ENCODE measurements at regions not wholly inside any gene's neighbourhood (a gene's known extent, or its start where the extent isn't known, plus 50 kb on each side); places are given as distances from the start of the nearest gene placed in this dataset.

GRCh38 chr7:121633186-121633585 lies 237.1 kb upstream of the FAM3C start:
- no peaks in the 10 kb centered on the region for H3K27me3 ChIP-seq (ENCODE audit: control insufficient read depth, insufficient read depth, low read length)
- CTCF ChIA-PET, result no interaction called here
- no peak overlapping the region for H3K27ac ChIP-seq (ENCODE audit: low read length)
- H3K4me3 ChIP-seq (ENCODE audit: low read depth in 2 of 2, low read length in 2 of 2), result no peak overlapping the region
- TF ChIP-seq REST (IDR thresholded peaks at IDR 0.05; ENCODE audit: insufficient read depth in 1 of 2, low read depth in 2 of 2, low read length in 1 of 2) (no peak), POLR2AphosphoS5 (IDR thresholded peaks at IDR 0.05; ENCODE audit: low read depth, low read length) (no peak), TCF7L2 (IDR thresholded peaks at IDR 0.05; ENCODE audit: low read depth, low read length) (no peak), CTCF (IDR thresholded peaks at IDR 0.05) (no peak), SIN3A (IDR thresholded peaks at IDR 0.05; ENCODE audit: borderline replicate concordance, insufficient read depth, low read depth, low read length) (no peak)
- POLR2A ChIA-PET, result interaction anchor here (0.6 kb wide), 1 partner anchor 319 kb away, joined by 10 read pairs; no protein-coding TSS in a partner anchor
- in situ Hi-C loops (cut with HindIII; ENCODE audit: low pct_unique_long_range_greater_than_20kb, low sequenced_read_pairs), result no loop called here
- DNase-seq (ENCODE audit: low read depth, low spot score), result no peak
- intact Hi-C loops (cut with micrococcal nuclease; ENCODE audit: unreplicated experiment), result no loop called here
- no peaks in the 10 kb centered on the region for H3K36me3 ChIP-seq (ENCODE audit: control insufficient read depth, insufficient read depth, low read length)
- no peak for ATAC-seq
- BruUV-seq (replicated peaks), result no TSS peak
- H3K4me1 ChIP-seq (ENCODE audit: control insufficient read depth, insufficient read depth, low read length), result no peaks in the 10 kb centered on the region
- H3K9me3 ChIP-seq (ENCODE audit: control insufficient read depth, insufficient read depth, low read depth, low read length), result no peaks in the 10 kb centered on the region

- TF ChIP-seq REST (IDR thresholded peaks at IDR 0.05; ENCODE audit: insufficient read depth in 1 of 2, low read depth in 2 of 2, low read length in 1 of 2), result no peak
- no peak for TF ChIP-seq CTCF (IDR thresholded peaks at IDR 0.05)
- no peak for TF ChIP-seq SIN3A (IDR thresholded peaks at IDR 0.05; ENCODE audit: borderline replicate concordance, insufficient read depth, low read depth, low read length)
- no peak for TF ChIP-seq TCF7L2 (IDR thresholded peaks at IDR 0.05; ENCODE audit: low read depth, low read length)
- no peak for TF ChIP-seq POLR2AphosphoS5 (IDR thresholded peaks at IDR 0.05; ENCODE audit: low read depth, low read length)
- DNase-seq (ENCODE audit: low read depth, low spot score) (no peak), ATAC-seq (no peak)
- Histone ChIP-seq H3K36me3 (ENCODE audit: control insufficient read depth, insufficient read depth, low read length) (no peaks in the 10 kb centered on the region), H3K9me3 (ENCODE audit: control insufficient read depth, insufficient read depth, low read depth, low read length) (no peaks in the 10 kb centered on the region), H3K4me3 (ENCODE audit: low read depth in 2 of 2, low read length in 2 of 2) (no peak overlapping the region), H3K27me3 (ENCODE audit: control insufficient read depth, insufficient read depth, low read length) (no peaks in the 10 kb centered on the region), H3K4me1 (ENCODE audit: control insufficient read depth, insufficient read depth, low read length) (no peaks in the 10 kb centered on the region), H3K27ac (ENCODE audit: low read length) (no peak overlapping the region)
- in situ Hi-C loops (cut with HindIII; ENCODE audit: low pct_unique_long_range_greater_than_20kb, low sequenced_read_pairs), result no loop called here
- BruUV-seq (replicated peaks), result no TSS peak
- ChIA-PET CTCF (no interaction called here), POLR2A (no interaction called here)
- intact Hi-C loops (cut with micrococcal nuclease; ENCODE audit: unreplicated experiment), result no loop called here
These were observed 228.8 kb upstream of the FAM3C start for GRCh38 chr7:121624958-121625357.
